HepG2 (cell line): ENCODE measurements at regions not wholly inside any gene's neighbourhood (a gene's known extent, or its start where the extent isn't known, plus 50 kb on each side); places are given as distances from the start of the nearest gene placed in this dataset.

Experiments used
- SMAD3 ChIP-seq: sonication (generic); formaldehyde crosslinking; IDR thresholded peaks from 2 replicates; pipeline ENCODE4 v1.4.0; 2020; ENCODE audit warnings: missing genetic modification reagents
- TF ChIP-seq, protein P1 (sequence below): sonication (generic); formaldehyde crosslinking; IDR thresholded peaks from 2 replicates; pipeline ENCODE4 v1.5.0; 2020; ENCODE audit warnings: mild to moderate bottlenecking, missing genetic modification reagents, moderate library complexity

GRCh38 chr14:61132894-61133293, 148.2 kb downstream of the TMEM30B start:
- TF ChIP-seq SMAD3 (CRISPR knock-in tag): no peak
- TF ChIP-seq, protein P1, sequence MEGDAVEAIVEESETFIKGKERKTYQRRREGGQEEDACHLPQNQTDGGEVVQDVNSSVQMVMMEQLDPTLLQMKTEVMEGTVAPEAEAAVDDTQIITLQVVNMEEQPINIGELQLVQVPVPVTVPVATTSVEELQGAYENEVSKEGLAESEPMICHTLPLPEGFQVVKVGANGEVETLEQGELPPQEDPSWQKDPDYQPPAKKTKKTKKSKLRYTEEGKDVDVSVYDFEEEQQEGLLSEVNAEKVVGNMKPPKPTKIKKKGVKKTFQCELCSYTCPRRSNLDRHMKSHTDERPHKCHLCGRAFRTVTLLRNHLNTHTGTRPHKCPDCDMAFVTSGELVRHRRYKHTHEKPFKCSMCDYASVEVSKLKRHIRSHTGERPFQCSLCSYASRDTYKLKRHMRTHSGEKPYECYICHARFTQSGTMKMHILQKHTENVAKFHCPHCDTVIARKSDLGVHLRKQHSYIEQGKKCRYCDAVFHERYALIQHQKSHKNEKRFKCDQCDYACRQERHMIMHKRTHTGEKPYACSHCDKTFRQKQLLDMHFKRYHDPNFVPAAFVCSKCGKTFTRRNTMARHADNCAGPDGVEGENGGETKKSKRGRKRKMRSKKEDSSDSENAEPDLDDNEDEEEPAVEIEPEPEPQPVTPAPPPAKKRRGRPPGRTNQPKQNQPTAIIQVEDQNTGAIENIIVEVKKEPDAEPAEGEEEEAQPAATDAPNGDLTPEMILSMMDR: no peak
